ENCODE measurements at regions not wholly inside any gene's neighbourhood (a gene's known extent, or its start where the extent isn't known, plus 50 kb on each side); places are given as distances from the start of the nearest gene placed in this dataset.

- ChIA-PET CTCF (no interaction called here), POLR2A (no interaction called here)
- DNase-seq (ENCODE audit: extremely low spot score): no peak
- TF ChIP-seq ARNT (IDR thresholded peaks at IDR 0.05) (no peak), HDGF (IDR thresholded peaks at IDR 0.05; ENCODE audit: borderline replicate concordance) (no peak), L3MBTL2 (conservative IDR thresholded peaks at IDR 0.05) (no peak), PKNOX1 (IDR thresholded peaks at IDR 0.05) (peak; percentile 35), SP1 (IDR thresholded peaks at IDR 0.05) (no peak), CTBP1 (IDR thresholded peaks at IDR 0.05; ENCODE audit: borderline replicate concordance) (no peak)
These were observed 143.5 kb downstream of the SLC30A10 start for GRCh38 chr1:219784660-219785381.

- TF ChIP-seq PKNOX1 (IDR thresholded peaks at IDR 0.05) (no peak), HDGF (IDR thresholded peaks at IDR 0.05; ENCODE audit: borderline replicate concordance) (no peak), L3MBTL2 (conservative IDR thresholded peaks at IDR 0.05) (no peak), FOXM1 (IDR thresholded peaks at IDR 0.05; ENCODE audit: borderline replicate concordance) (no peak), NFRKB (IDR thresholded peaks at IDR 0.05) (no peak), CTBP1 (IDR thresholded peaks at IDR 0.05; ENCODE audit: borderline replicate concordance) (no peak), FOXA1 (IDR thresholded peaks at IDR 0.05) (no peak), FOXK2 (IDR thresholded peaks at IDR 0.05) (no peak), ELF4 (IDR thresholded peaks at IDR 0.05) (no peak)
- ChIA-PET CTCF (no interaction called here), POLR2A (no interaction called here)
- DNase-seq (ENCODE audit: extremely low spot score): no peak
These were observed 144.6 kb downstream of the SLC30A10 start for GRCh38 chr1:219783605-219784235.

- CTCF ChIA-PET: no interaction called here
- POLR2A ChIA-PET: no interaction called here
- no peak for DNase-seq (ENCODE audit: extremely low spot score)
- TF ChIP-seq L3MBTL2 (conservative IDR thresholded peaks at IDR 0.05) (no peak), SUZ12 (IDR thresholded peaks at IDR 0.05) (no peak), NFRKB (IDR thresholded peaks at IDR 0.05) (no peak), ZNF384 (IDR thresholded peaks at IDR 0.05) (no peak), LEF1 (IDR thresholded peaks at IDR 0.05; ENCODE audit: borderline replicate concordance) (no peak), BHLHE40 (IDR thresholded peaks at IDR 0.05; ENCODE audit: borderline replicate concordance) (no peak), PKNOX1 (IDR thresholded peaks at IDR 0.05) (no peak), SP1 (IDR thresholded peaks at IDR 0.05) (no peak), ARNT (IDR thresholded peaks at IDR 0.05) (no peak), ELF4 (IDR thresholded peaks at IDR 0.05) (no peak), HDGF (IDR thresholded peaks at IDR 0.05; ENCODE audit: borderline replicate concordance) (no peak), FOXK2 (IDR thresholded peaks at IDR 0.05) (no peak)
These were observed 145.4 kb downstream of the SLC30A10 start for GRCh38 chr1:219782929-219783328.

- TF ChIP-seq FOXA1 (IDR thresholded peaks at IDR 0.05): no peak
- no peak for TF ChIP-seq ZNF384 (IDR thresholded peaks at IDR 0.05)
- no peak for TF ChIP-seq FOXM1 (IDR thresholded peaks at IDR 0.05; ENCODE audit: borderline replicate concordance)
- no peak for DNase-seq (ENCODE audit: extremely low spot score)
- ChIA-PET POLR2A (no interaction called here), CTCF (no interaction called here)
These were observed 146.0 kb downstream of the SLC30A10 start for GRCh38 chr1:219782311-219782710.

- CTCF ChIA-PET: interaction anchor here (0.5 kb wide), 1 partner anchor 126 kb away, joined by 3 read pairs; no protein-coding TSS in a partner anchor
- POLR2A ChIA-PET: no interaction called here
- DNase-seq (ENCODE audit: extremely low spot score): no peak
- no peak for TF ChIP-seq BHLHE40 (IDR thresholded peaks at IDR 0.05; ENCODE audit: borderline replicate concordance)
- TF ChIP-seq TARDBP (IDR thresholded peaks at IDR 0.05): no peak
- no peak for TF ChIP-seq PKNOX1 (IDR thresholded peaks at IDR 0.05)
- no peak for TF ChIP-seq ELF4 (IDR thresholded peaks at IDR 0.05)
- TF ChIP-seq L3MBTL2 (conservative IDR thresholded peaks at IDR 0.05): no peak
- TF ChIP-seq LEF1 (IDR thresholded peaks at IDR 0.05; ENCODE audit: borderline replicate concordance): no peak
- TF ChIP-seq SUZ12 (IDR thresholded peaks at IDR 0.05): no peak
- TF ChIP-seq ARNT (IDR thresholded peaks at IDR 0.05): no peak
- TF ChIP-seq ZNF384 (IDR thresholded peaks at IDR 0.05): no peak
These were observed 146.9 kb downstream of the SLC30A10 start for GRCh38 chr1:219781491-219781890.

- TF ChIP-seq SP1 (IDR thresholded peaks at IDR 0.05) (no peak), SUZ12 (IDR thresholded peaks at IDR 0.05) (no peak), TARDBP (IDR thresholded peaks at IDR 0.05) (no peak), CTBP1 (IDR thresholded peaks at IDR 0.05; ENCODE audit: borderline replicate concordance) (no peak)
- no peak for DNase-seq (ENCODE audit: extremely low spot score)
- POLR2A ChIA-PET: no interaction called here
- CTCF ChIA-PET: no interaction called here
These were observed 149.5 kb downstream of the SLC30A10 start for GRCh38 chr1:219778793-219779369.

Measured in HEK293T (cell line).